SKM-1 (cell line): ENCODE measurements at regions not wholly inside any gene's neighbourhood (a gene's known extent, or its start where the extent isn't known, plus 50 kb on each side); places are given as distances from the start of the nearest gene placed in this dataset.

Experiments
- DNase-seq: peaks from one replicate; lab custom pipeline; 2025; ENCODE audit not compliant: unreplicated experiment; lab: John Stamatoyannopoulos, UW

- no peak for DNase-seq
Measured at GRCh38 chr12:125267114-125267513, 201.9 kb downstream of the AACS start.

- DNase-seq, result no peak
Measured at GRCh38 chr12:125269276-125269675, 204.0 kb downstream of the AACS start.

- no peak for DNase-seq
Measured at GRCh38 chr12:125271892-125272291, 206.7 kb downstream of the AACS start.

- no peak for DNase-seq
Measured at GRCh38 chr12:125272383-125272933, 207.2 kb downstream of the AACS start.

- no peak for DNase-seq
Measured at GRCh38 chr12:125276567-125276966, 211.3 kb downstream of the AACS start.

- DNase-seq, result no peak
Measured at GRCh38 chr12:125280482-125281377, 215.5 kb downstream of the AACS start.

- DNase-seq, result no peak
Measured at GRCh38 chr12:125282921-125283320, 217.7 kb downstream of the AACS start.

- DNase-seq, result no peak
Measured at GRCh38 chr12:125283521-125283920, 218.3 kb downstream of the AACS start.

GRCh38 chr12:125284087-125284486 lies 218.9 kb downstream of the AACS start:
- no peak for DNase-seq

- DNase-seq, result no peak
Measured at GRCh38 chr12:125284945-125285685, 219.9 kb downstream of the AACS start.

- DNase-seq, result no peak
Measured at GRCh38 chr12:125286005-125286727, 220.9 kb downstream of the AACS start.

- DNase-seq, result no peak
Measured at GRCh38 chr12:125287155-125287847, 222.1 kb downstream of the AACS start.

- DNase-seq, result no peak
Measured at GRCh38 chr12:125288931-125289928, 224.0 kb downstream of the AACS start.

- no peak for DNase-seq
Measured at GRCh38 chr12:125289970-125290369, 224.7 kb downstream of the AACS start.

- no peak for DNase-seq
Measured at GRCh38 chr12:125292700-125293099, 227.5 kb downstream of the AACS start.

- DNase-seq, result no peak
Measured at GRCh38 chr12:125295550-125295949, 230.3 kb downstream of the AACS start.

- DNase-seq, result no peak
Measured at GRCh38 chr12:125296701-125297100, 231.5 kb downstream of the AACS start.

- no peak for DNase-seq
Measured at GRCh38 chr12:125299840-125300239, 234.6 kb downstream of the AACS start.

- DNase-seq, result no peak
Measured at GRCh38 chr12:125300249-125300648, 235.0 kb downstream of the AACS start.
